Stomach (tissue), 8 donors: ENCODE measurements at regions not wholly inside any gene's neighbourhood (a gene's known extent, or its start where the extent isn't known, plus 50 kb on each side); places are given as distances from the start of the nearest gene placed in this dataset.

ENCODE experiments used
- DNase-seq, 2 donors: peaks; one replicate each; pipeline versions ENCODE4 v3.0.0 to v3.0.0-alpha.2; 2013 to 2019
- H3K27ac ChIP-seq, 5 donors: fragments of 200-600 bp in 4 of 5; sonication (generic) in 4 of 5; one replicate each; pipeline ENCODE4 v1.5.1; 2013 to 2019; ENCODE audit warnings: mild to moderate bottlenecking in 1 of 5, moderate library complexity in 1 of 5
- H3K27me3 ChIP-seq, 3 donors: fragments of 200-600 bp; sonication (generic); one replicate each; pipeline ENCODE4 v1.5.1; 2017 to 2019; ENCODE audit warnings: mixed run types in 1 of 3
- H3K36me3 ChIP-seq, 4 donors: fragments of 200-600 bp; sonication (generic); 1 replicate in 3 of 4; 2 replicates in 1 of 4; pipeline ENCODE4 v1.5.1; 2016 to 2019
- H3K4me1 ChIP-seq, 4 donors: fragments of 200-600 bp; sonication (generic); one replicate each; pipeline ENCODE4 v1.5.1; 2016 to 2019
- H3K4me3 ChIP-seq, 4 donors: fragments of 200-600 bp; sonication (generic) in 3 of 4; one replicate each; pipeline ENCODE4 v1.5.1; 2016 to 2019; ENCODE audit warnings: mild to moderate bottlenecking in 1 of 4
- H3K9me3 ChIP-seq, 4 donors: fragments of 200-600 bp; sonication (generic); one replicate each; pipeline ENCODE4 v1.5.1; 2016 to 2019
- EP300 ChIP-seq: sonication (generic); formaldehyde crosslinking; IDR thresholded peaks from one replicate; pipeline ENCODE4 v1.6.1; 2017; ENCODE audit warnings: antibody characterized with exemption
- POLR2A ChIP-seq, 4 donors: fragments of 450-650 bp; IDR thresholded peaks; one replicate each; pipeline ENCODE4 v1.6.1; 2016; ENCODE audit warnings: antibody characterized with exemption in 4 of 4, control low read depth in 2 of 4, mild to moderate bottlenecking in 1 of 4, moderate library complexity in 1 of 4
- POLR2AphosphoS5 ChIP-seq, 3 donors: sonication (generic); formaldehyde crosslinking; IDR thresholded peaks; one replicate each; pipeline ENCODE4 v1.6.1; 2016; ENCODE audit warnings: antibody characterized with exemption in 3 of 3
- WGBS, 5 donors: extraction: QIAGEN DNeasy Blood & Tissue Kit in 3 of 5; methylation state at CpG; one replicate each; pipeline versions ENCODE4 v1.1.5 to v1.1.7; 2013 to 2018; 5-methylcytosine and 5-hydroxymethylcytosine counted together
- intact Hi-C: fragments of 100-400 bp; cut with DNase I; formaldehyde crosslinking; loops from one replicate; pipeline ENCODE4 v1.15.1; 2023; ENCODE audit warnings: low total_unique reads
- TF ChIP-seq, protein P1 (sequence below), 7 experiments: fragments of 450-650 bp in 4 of 7; fragments of 200-600 bp in 3 of 7; sonication (generic) in 3 of 7; IDR thresholded peaks; one replicate each; pipeline ENCODE4 v1.5.1; 2016 to 2019; ENCODE audit warnings: antibody characterized with exemption in 7 of 7, control low read depth in 2 of 7, mild to moderate bottlenecking in 1 of 7
- donor health status: healthy with polysubstance abuse.
- donor health status: Bipolar disorder and iron deficiency.
- donor health status: healthy.

DNA sequence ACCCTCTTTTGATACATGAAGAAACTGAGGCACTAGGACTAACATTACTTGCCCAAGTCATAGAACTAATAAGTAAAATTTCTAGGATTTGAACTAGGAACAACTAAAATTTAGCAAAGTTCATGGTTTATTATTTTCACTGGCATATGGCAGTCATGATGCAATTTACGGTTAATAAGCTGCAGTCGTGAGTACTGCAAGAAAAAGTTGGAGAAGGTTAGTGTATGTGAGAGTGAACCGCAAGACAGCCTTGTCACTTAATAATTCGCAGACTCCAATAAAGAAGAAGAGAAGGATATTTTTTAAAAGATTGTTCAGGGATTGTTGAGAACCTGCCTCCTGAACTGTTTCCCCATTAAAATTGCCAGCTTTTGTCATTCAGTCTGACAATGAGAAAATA lies 663.4 kb upstream of the TENM4 start:
- H3K9me3 ChIP-seq: no peaks in the 10 kb centered on the region
- H3K27ac ChIP-seq: no peak overlapping the region
- H3K27me3 ChIP-seq: no peaks in the 10 kb centered on the region
- 70 to 93% (median 88%) methylated on average over 4 of the region's 4 CpGs for WGBS, 5 donors
- H3K36me3 ChIP-seq: no peaks in the 10 kb centered on the region
- no peak for DNase-seq
- TF ChIP-seq EP300 (no peak), POLR2A (IDR thresholded peaks at IDR 0.05) (no peak), POLR2AphosphoS5 (IDR thresholded peaks at IDR 0.05) (no peak)
- TF ChIP-seq, protein P1, sequence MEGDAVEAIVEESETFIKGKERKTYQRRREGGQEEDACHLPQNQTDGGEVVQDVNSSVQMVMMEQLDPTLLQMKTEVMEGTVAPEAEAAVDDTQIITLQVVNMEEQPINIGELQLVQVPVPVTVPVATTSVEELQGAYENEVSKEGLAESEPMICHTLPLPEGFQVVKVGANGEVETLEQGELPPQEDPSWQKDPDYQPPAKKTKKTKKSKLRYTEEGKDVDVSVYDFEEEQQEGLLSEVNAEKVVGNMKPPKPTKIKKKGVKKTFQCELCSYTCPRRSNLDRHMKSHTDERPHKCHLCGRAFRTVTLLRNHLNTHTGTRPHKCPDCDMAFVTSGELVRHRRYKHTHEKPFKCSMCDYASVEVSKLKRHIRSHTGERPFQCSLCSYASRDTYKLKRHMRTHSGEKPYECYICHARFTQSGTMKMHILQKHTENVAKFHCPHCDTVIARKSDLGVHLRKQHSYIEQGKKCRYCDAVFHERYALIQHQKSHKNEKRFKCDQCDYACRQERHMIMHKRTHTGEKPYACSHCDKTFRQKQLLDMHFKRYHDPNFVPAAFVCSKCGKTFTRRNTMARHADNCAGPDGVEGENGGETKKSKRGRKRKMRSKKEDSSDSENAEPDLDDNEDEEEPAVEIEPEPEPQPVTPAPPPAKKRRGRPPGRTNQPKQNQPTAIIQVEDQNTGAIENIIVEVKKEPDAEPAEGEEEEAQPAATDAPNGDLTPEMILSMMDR (IDR thresholded peaks at IDR 0.05): no peak
- H3K4me1 ChIP-seq: no peaks in the 10 kb centered on the region
- intact Hi-C loops: no loop called here
- no peak overlapping the region for H3K4me3 ChIP-seq

DNA sequence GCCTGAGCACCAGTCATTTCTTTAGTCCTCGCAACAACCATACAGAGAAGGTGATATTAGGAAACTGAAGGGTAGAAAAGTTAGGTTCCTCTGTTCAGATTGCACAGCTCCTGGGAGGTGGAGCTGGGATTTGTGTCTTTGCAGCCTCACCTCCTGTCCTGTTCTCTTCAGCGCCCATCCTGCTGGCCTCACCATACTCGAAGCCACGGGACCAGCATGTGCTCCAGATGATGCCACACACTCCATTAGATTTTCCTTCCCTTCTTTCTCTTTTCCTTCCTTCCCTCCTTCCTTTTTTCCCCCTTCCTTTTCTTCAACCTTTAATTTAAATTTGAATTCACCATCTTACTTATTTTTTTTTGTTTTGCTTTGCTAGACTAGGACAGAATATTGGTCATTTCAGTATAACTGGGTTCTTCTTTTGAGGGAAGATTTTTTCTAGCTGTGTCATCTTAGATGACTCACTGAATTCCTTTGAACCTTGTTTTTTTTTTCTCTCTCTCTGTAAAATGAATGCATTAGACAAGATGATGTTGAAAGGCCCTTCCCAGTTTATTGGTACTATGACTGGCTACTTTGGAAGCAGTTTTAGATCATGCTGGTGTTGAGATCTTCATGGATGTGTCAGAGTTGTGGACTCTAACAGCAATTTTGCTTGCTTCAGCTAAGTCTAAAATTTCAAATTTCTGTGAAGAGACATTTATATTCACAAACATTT lies 662.5 kb upstream of the TENM4 start:
- DNase-seq: no peak
- intact Hi-C loops: no loop called here
- no peak overlapping the region for H3K4me3 ChIP-seq
- H3K36me3 ChIP-seq: no peaks in the 10 kb centered on the region
- no peaks in the 10 kb centered on the region for H3K9me3 ChIP-seq
- WGBS, 5 donors: 76 to 98% (median 92%) methylated on average over 4 of the region's 4 CpGs
- H3K27ac ChIP-seq: no peak overlapping the region
- TF ChIP-seq POLR2A (IDR thresholded peaks at IDR 0.05) (no peak), POLR2AphosphoS5 (IDR thresholded peaks at IDR 0.05) (no peak), EP300 (no peak)
- TF ChIP-seq, protein P1 (IDR thresholded peaks at IDR 0.05): no peak
- no peaks in the 10 kb centered on the region for H3K4me1 ChIP-seq
- no peaks in the 10 kb centered on the region for H3K27me3 ChIP-seq

DNA sequence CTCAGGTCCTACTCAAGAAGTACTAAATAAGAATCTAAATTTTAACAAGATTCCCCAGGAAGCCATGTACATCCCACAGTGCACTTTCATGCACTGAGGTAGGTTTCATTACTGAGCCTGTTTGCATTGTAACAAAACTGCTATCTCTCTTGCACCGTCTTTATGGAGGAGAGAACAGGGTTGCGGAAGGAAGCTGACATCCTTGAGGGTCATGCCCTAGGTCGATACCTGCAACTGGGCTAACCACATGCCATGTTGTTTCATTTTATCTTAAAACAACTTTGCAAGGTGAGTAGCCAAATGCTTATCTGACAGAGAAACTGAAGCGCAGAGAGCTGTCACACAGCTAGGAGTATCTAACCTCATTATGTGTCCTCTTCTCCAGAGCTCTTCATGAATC lies 656.3 kb upstream of the TENM4 start:
- H3K27ac ChIP-seq: no peak overlapping the region
- no peak for DNase-seq
- WGBS, 5 donors: 65 to 74% (median 67%) methylated on average over 4 of the region's 4 CpGs
- TF ChIP-seq POLR2AphosphoS5 (IDR thresholded peaks at IDR 0.05) (no peak), POLR2A (IDR thresholded peaks at IDR 0.05) (no peak), EP300 (no peak)
- TF ChIP-seq, protein P1 (IDR thresholded peaks at IDR 0.05): no peak
- H3K27me3 ChIP-seq: no peaks in the 10 kb centered on the region
- no peaks in the 10 kb centered on the region for H3K4me1 ChIP-seq
- H3K36me3 ChIP-seq: no peaks in the 10 kb centered on the region
- H3K9me3 ChIP-seq: no peaks in the 10 kb centered on the region
- H3K4me3 ChIP-seq: no peak overlapping the region
- intact Hi-C loops: no loop called here

DNA sequence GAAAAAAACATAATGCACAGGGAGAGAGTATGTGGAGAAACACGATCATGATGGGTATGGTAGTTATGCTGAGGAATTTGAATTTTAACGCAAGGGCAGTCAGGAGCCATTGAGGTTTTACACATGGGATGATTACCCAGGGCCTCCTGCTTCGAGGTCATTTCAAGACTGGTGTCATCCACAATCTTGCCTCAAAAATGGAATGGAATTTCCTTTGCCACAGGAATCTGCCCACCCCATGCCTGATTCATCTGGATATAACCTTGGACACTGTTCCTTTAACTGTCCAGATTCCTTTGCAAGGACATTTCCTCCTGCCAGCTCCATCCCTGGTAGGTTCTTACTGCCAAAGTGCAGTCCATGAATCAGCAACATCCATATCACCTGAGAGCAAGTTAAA lies 655.9 kb upstream of the TENM4 start:
- H3K36me3 ChIP-seq: no peaks in the 10 kb centered on the region
- H3K4me3 ChIP-seq: no peak overlapping the region
- WGBS, 5 donors: 76 to 88% (median 82%) methylated on average over 3 of the region's 3 CpGs
- H3K9me3 ChIP-seq: no peaks in the 10 kb centered on the region
- TF ChIP-seq POLR2AphosphoS5 (IDR thresholded peaks at IDR 0.05) (no peak), POLR2A (IDR thresholded peaks at IDR 0.05) (no peak), EP300 (no peak)
- TF ChIP-seq, protein P1 (IDR thresholded peaks at IDR 0.05): no peak
- no peaks in the 10 kb centered on the region for H3K27me3 ChIP-seq
- no peak overlapping the region for H3K27ac ChIP-seq
- no peak for DNase-seq
- H3K4me1 ChIP-seq: no peaks in the 10 kb centered on the region
- intact Hi-C loops: no loop called here
